ENCODE measurements at regions not wholly inside any gene's neighbourhood (a gene's known extent, or its start where the extent isn't known, plus 50 kb on each side); places are given as distances from the start of the nearest gene placed in this dataset.

DNA sequence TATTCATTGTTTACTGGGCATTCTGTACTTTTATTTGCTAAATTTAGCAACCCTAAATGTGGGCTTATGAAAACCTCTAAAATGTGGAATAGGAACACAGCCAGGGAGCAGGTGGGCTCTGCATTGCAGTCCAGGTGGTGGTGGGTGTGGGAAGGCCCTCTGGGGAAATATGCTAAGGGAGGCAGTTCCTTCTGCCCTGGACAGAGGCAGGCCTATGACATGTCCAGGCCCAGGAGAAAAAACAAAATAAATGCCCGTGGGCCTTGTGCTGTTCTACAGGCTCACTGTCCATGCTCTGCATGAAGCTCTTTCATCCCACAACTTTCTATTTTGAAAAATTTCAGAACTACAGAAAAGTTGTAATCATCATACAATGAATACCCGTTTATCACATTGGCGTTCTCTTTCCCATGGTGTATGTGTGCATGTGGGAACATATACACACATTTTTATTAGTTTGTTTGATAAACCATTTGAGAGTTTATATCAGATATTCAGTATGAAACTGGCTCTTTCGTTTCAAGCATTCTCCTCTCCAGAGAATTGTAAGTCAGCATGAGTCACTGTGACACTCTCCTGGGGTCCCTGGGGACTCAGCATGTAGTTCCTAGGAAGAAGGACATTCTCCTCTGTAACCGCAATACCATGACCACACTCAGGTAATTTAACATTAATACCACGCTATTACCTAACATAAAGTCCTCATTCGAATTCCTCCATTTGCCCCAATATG lies 505.3 kb downstream of the COG6 start:
- Histone ChIP-seq H3K36me3 (ENCODE audit: insufficient read depth, insufficient read length, low read length) (no peaks in the 10 kb centered on the region), H3K4me1 (ENCODE audit: insufficient read depth, insufficient read length) (no peaks in the 10 kb centered on the region), H3K4me3 (ENCODE audit: insufficient read length, low read depth) (no peak overlapping the region), H3K9ac (ENCODE audit: insufficient read length, low read depth) (no peak overlapping the region), H3K27me3 (ENCODE audit: insufficient read depth, insufficient read length) (no peaks in the 10 kb centered on the region), H3K9me3 (ENCODE audit: insufficient read depth, low read length) (no peaks in the 10 kb centered on the region)
- TF ChIP-seq YY1 (IDR thresholded peaks at IDR 0.05; ENCODE audit: insufficient read depth, insufficient read length) (no peak), SUZ12 (IDR thresholded peaks at IDR 0.05; ENCODE audit: extremely low read depth, insufficient read depth, insufficient read length) (no peak), ZNF274 (IDR thresholded peaks at IDR 0.05; ENCODE audit: low read depth, low read length) (no peak)
- no peak for DNase-seq (ENCODE audit: low read depth, low spot score)

DNA sequence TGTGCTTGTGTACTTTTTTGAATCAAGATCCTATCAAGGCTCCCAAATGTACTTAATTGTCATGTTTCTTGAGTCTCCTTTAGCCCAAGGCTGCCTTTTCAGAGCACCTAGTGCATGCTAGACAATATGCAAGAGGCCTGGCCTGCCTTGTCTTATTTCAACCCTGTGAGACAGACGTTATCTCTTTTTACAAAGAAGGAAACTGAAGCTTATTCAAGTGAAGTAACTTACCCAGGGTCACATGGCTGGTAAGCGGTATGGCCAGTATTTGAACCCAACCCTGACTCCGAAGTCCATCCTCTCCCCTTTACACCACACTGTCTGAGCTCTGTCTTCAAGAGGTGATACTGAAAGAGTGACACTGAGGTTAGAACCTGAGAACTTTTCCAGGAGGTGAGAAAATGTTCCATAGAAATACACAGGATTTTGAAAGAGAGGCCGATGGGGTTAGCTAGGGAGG lies 505.1 kb downstream of the FOXO1 start:
- no peaks in the 10 kb centered on the region for H3K27me3 ChIP-seq (ENCODE audit: insufficient read depth, insufficient read length)
- no peaks in the 10 kb centered on the region for H3K36me3 ChIP-seq (ENCODE audit: insufficient read depth, insufficient read length, low read length)
- DNase-seq (ENCODE audit: low read depth, low spot score): no peak
- no peaks in the 10 kb centered on the region for H3K4me1 ChIP-seq (ENCODE audit: insufficient read depth, insufficient read length)
- no peak overlapping the region for H3K9ac ChIP-seq (ENCODE audit: insufficient read length, low read depth)
- H3K4me3 ChIP-seq (ENCODE audit: insufficient read length, low read depth): no peak overlapping the region
- TF ChIP-seq ZNF274 (IDR thresholded peaks at IDR 0.05; ENCODE audit: low read depth, low read length) (no peak), SUZ12 (IDR thresholded peaks at IDR 0.05; ENCODE audit: extremely low read depth, insufficient read depth, insufficient read length) (no peak), YY1 (IDR thresholded peaks at IDR 0.05; ENCODE audit: insufficient read depth, insufficient read length) (no peak)
- no peaks in the 10 kb centered on the region for H3K9me3 ChIP-seq (ENCODE audit: insufficient read depth, low read length)

- Histone ChIP-seq H3K27me3 (ENCODE audit: insufficient read depth, insufficient read length) (no peaks in the 10 kb centered on the region), H3K4me1 (ENCODE audit: insufficient read depth, insufficient read length) (no peaks in the 10 kb centered on the region), H3K9ac (ENCODE audit: insufficient read length, low read depth) (no peak overlapping the region), H3K4me3 (ENCODE audit: insufficient read length, low read depth) (no peak overlapping the region), H3K36me3 (ENCODE audit: insufficient read depth, insufficient read length, low read length) (no peaks in the 10 kb centered on the region), H3K9me3 (ENCODE audit: insufficient read depth, low read length) (no peaks in the 10 kb centered on the region)
- no peak for DNase-seq (ENCODE audit: low read depth, low spot score)
- TF ChIP-seq SUZ12 (IDR thresholded peaks at IDR 0.05; ENCODE audit: extremely low read depth, insufficient read depth, insufficient read length) (no peak), YY1 (IDR thresholded peaks at IDR 0.05; ENCODE audit: insufficient read depth, insufficient read length) (no peak), ZNF274 (IDR thresholded peaks at IDR 0.05; ENCODE audit: low read depth, low read length) (no peak)
Observed at GRCh38 chr13:40161931-40162330, 504.5 kb downstream of the FOXO1 start.

DNA sequence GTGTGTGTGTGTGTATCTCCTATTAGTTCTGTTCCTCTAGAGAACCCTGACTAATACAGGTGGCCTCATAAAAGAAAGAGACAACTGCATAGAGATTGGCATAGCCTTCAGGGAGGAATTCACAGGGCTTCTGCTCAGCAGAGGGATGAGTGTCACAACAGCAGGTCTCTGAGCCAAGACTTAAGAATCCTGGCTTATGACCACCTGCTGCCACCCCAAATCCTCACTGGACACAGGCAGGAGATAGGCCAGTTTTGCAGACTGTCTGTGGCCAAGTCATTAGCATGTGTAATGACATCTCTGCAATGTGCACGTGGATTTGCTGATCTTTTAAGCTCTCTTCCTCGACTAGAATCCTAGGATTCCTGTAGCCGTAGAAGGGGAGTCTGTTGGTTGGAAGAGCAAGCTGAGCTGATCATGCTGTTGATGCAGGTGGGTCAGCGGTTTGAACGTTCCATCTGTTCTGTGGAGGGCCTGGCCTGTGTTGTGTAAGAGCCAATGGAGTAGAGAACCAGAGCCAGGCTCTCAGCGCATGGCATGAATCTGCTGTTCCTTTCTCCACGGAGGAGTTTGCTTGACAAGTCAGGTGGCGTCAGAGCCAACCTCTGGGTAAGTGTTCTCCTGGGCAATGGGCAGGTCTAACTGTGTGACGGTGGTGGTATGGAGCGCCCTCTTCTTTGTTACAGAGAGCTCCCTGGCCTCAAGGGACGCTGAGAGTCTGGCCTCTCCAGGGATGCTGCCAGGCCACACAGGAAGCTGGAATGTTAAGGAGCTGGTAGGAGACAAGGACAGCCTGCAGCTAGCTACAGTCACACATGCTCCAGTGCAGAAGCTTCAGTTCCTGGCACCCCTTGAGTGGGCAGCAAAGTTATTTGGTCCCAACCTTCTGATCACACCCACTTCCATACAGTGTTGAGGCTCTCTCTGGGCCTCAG lies 503.1 kb downstream of the FOXO1 start:
- H3K4me3 ChIP-seq (ENCODE audit: insufficient read length, low read depth): no peak overlapping the region
- H3K27me3 ChIP-seq (ENCODE audit: insufficient read depth, insufficient read length): no peaks in the 10 kb centered on the region
- no peaks in the 10 kb centered on the region for H3K9me3 ChIP-seq (ENCODE audit: insufficient read depth, low read length)
- no peak overlapping the region for H3K9ac ChIP-seq (ENCODE audit: insufficient read length, low read depth)
- no peaks in the 10 kb centered on the region for H3K36me3 ChIP-seq (ENCODE audit: insufficient read depth, insufficient read length, low read length)
- TF ChIP-seq YY1 (IDR thresholded peaks at IDR 0.05; ENCODE audit: insufficient read depth, insufficient read length): no peak
- TF ChIP-seq ZNF274 (IDR thresholded peaks at IDR 0.05; ENCODE audit: low read depth, low read length): no peak
- no peak for TF ChIP-seq SUZ12 (IDR thresholded peaks at IDR 0.05; ENCODE audit: extremely low read depth, insufficient read depth, insufficient read length)
- DNase-seq (ENCODE audit: low read depth, low spot score): no peak
- H3K4me1 ChIP-seq (ENCODE audit: insufficient read depth, insufficient read length): no peaks in the 10 kb centered on the region

DNA sequence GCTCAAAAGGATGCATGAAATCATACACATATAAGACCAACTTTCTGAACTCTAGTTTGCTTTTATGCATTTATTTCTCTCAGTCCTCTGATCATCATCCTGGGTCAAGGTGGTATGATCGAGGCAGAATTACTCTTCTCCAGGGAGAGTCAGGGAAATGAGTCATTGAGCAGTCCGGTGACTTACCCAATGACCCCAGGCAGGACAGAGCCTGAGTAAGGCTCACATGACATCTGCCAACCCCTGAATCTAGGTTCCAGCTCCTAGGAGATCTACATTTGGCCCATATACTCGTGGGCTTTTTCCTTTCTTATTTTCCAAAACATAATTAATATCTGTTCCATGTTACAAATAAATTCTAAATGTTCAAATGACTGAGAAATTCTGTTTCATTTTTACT lies 502.3 kb downstream of the FOXO1 start:
- Histone ChIP-seq H3K9ac (ENCODE audit: insufficient read length, low read depth) (no peak overlapping the region), H3K9me3 (ENCODE audit: insufficient read depth, low read length) (no peaks in the 10 kb centered on the region), H3K36me3 (ENCODE audit: insufficient read depth, insufficient read length, low read length) (no peaks in the 10 kb centered on the region), H3K27me3 (ENCODE audit: insufficient read depth, insufficient read length) (no peaks in the 10 kb centered on the region), H3K4me3 (ENCODE audit: insufficient read length, low read depth) (no peak overlapping the region), H3K4me1 (ENCODE audit: insufficient read depth, insufficient read length) (no peaks in the 10 kb centered on the region)
- TF ChIP-seq YY1 (IDR thresholded peaks at IDR 0.05; ENCODE audit: insufficient read depth, insufficient read length): no peak
- no peak for TF ChIP-seq SUZ12 (IDR thresholded peaks at IDR 0.05; ENCODE audit: extremely low read depth, insufficient read depth, insufficient read length)
- no peak for TF ChIP-seq ZNF274 (IDR thresholded peaks at IDR 0.05; ENCODE audit: low read depth, low read length)
- DNase-seq (ENCODE audit: low read depth, low spot score): no peak

DNA sequence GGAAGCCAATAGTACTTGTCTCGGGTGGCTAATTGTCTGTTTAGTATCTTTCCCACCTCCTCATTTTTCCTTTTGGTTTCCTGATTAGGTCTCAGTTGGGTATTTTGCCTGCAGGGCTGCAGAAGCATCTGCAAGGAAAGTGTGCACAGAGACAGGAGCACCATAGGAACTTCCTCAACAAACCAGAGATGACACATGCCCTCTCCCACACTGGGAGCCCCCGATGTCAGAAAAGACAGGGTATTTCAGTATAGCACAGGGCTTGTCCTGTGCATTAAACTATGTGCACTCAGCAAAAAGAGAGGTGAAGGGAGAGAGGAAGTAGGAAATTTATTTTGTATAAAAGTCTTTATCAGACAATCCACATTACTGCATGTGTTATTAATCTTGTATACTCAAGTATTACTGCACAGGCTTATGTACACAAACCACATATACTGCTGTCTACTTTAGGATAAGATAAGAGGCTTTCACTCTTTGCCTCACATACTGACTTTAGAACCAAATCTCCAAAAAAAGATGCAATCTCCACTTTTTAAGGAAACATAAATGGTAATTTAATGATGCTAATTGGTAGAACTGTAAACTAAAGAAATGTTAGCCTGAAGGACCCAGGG lies 501.0 kb downstream of the FOXO1 start:
- Histone ChIP-seq H3K9ac (ENCODE audit: insufficient read length, low read depth) (no peak overlapping the region), H3K9me3 (ENCODE audit: insufficient read depth, low read length) (no peaks in the 10 kb centered on the region), H3K27me3 (ENCODE audit: insufficient read depth, insufficient read length) (no peaks in the 10 kb centered on the region), H3K4me1 (ENCODE audit: insufficient read depth, insufficient read length) (no peaks in the 10 kb centered on the region), H3K36me3 (ENCODE audit: insufficient read depth, insufficient read length, low read length) (no peaks in the 10 kb centered on the region), H3K4me3 (ENCODE audit: insufficient read length, low read depth) (no peak overlapping the region)
- no peak for DNase-seq (ENCODE audit: low read depth, low spot score)
- TF ChIP-seq YY1 (IDR thresholded peaks at IDR 0.05; ENCODE audit: insufficient read depth, insufficient read length): no peak
- TF ChIP-seq SUZ12 (IDR thresholded peaks at IDR 0.05; ENCODE audit: extremely low read depth, insufficient read depth, insufficient read length): no peak
- no peak for TF ChIP-seq ZNF274 (IDR thresholded peaks at IDR 0.05; ENCODE audit: low read depth, low read length)
